ENCODE measurements at regions not wholly inside any gene's neighbourhood (a gene's known extent, or its start where the extent isn't known, plus 50 kb on each side); places are given as distances from the start of the nearest gene placed in this dataset.

GRCh38 chr4:128587382-128587781, 222.1 kb upstream of the JADE1 start:
- TF ChIP-seq EZH2 (IDR thresholded peaks at IDR 0.05; ENCODE audit: borderline replicate concordance, insufficient read depth, low read depth, low read length, poor library complexity, severe bottlenecking) (no peak), CTCF (IDR thresholded peaks at IDR 0.05) (no peak)
- no peak overlapping the region for H3K4me3 ChIP-seq (ENCODE audit: control extremely low read depth in 1 of 5, extremely low read depth in 1 of 5, insufficient read depth in 1 of 5, low read depth in 2 of 5, low read length in 4 of 5)
- no peaks in the 10 kb centered on the region for H3K36me3 ChIP-seq (replicated peaks in 1 of 2; ENCODE audit: control extremely low read depth in 1 of 2, control insufficient read depth in 1 of 2, extremely low read depth in 1 of 2, insufficient read depth in 2 of 2, low read length in 1 of 2)
- no peaks in the 10 kb centered on the region for H3K27me3 ChIP-seq (replicated peaks in 1 of 4; ENCODE audit: control extremely low read depth in 1 of 4, control insufficient read depth in 3 of 4, insufficient read depth in 4 of 4, low read length in 3 of 4)
- CTCF ChIA-PET = no interaction called here
- no peaks in the 10 kb centered on the region for H3K4me1 ChIP-seq (ENCODE audit: control insufficient read depth in 2 of 2, insufficient read depth in 2 of 2, low read length in 2 of 2)
- no peak overlapping the region for H3K4me2 ChIP-seq (replicated peaks; ENCODE audit: low read depth, low read length, poor library complexity, severe bottlenecking)
- POLR2A ChIA-PET = no interaction called here
- Mint-ChIP-seq H3K4me1 (no peaks in the 10 kb centered on the region), H3K4me3 (no peak overlapping the region), H3K27ac (no peak overlapping the region), H3K27me3 (no peaks in the 10 kb centered on the region), H3K9me3 (ENCODE audit: insufficient read depth) (no peaks in the 10 kb centered on the region)
- 96% methylated on average over 3 of the region's 5 CpGs for WGBS (ENCODE audit: insufficient coverage)
- no peak overlapping the region for H2AFZ ChIP-seq (ENCODE audit: insufficient read depth, low read depth, low read length, poor library complexity, severe bottlenecking)
- no peaks in the 10 kb centered on the region for H3K79me2 ChIP-seq (ENCODE audit: control insufficient read depth, insufficient read depth, low read length)
- DNase-seq (no peak), ATAC-seq (ENCODE audit: low read depth) (no peak)
- no peak overlapping the region for H3K27ac ChIP-seq (ENCODE audit: low read length in 2 of 2)
- no peak overlapping the region for H3K9ac ChIP-seq (ENCODE audit: low read length)
- no peaks in the 10 kb centered on the region for H3K9me3 ChIP-seq (ENCODE audit: control extremely low read depth in 1 of 3, control insufficient read depth in 2 of 3, insufficient read depth in 1 of 3, low read length in 2 of 3)
- intact Hi-C loops (cut with micrococcal nuclease) = no loop called here
- no peaks in the 10 kb centered on the region for H4K20me1 ChIP-seq (ENCODE audit: control insufficient read depth, insufficient read depth, low read length, poor library complexity, severe bottlenecking)

GRCh38 chr4:128583753-128584712, 225.5 kb upstream of the JADE1 start:
- H3K4me3 Mint-ChIP-seq = no peak overlapping the region
- ChIA-PET POLR2A (no interaction called here), CTCF (interaction anchor here (0.8 kb wide), 1 partner anchor 9 kb away, joined by 3 read pairs; no protein-coding TSS in a partner anchor)
- Histone ChIP-seq H3K27ac (ENCODE audit: low read length in 2 of 2) (no peak overlapping the region), H2AFZ (ENCODE audit: insufficient read depth, low read depth, low read length, poor library complexity, severe bottlenecking) (no peak overlapping the region), H3K4me3 (ENCODE audit: control extremely low read depth in 1 of 5, extremely low read depth in 1 of 5, insufficient read depth in 1 of 5, low read depth in 2 of 5, low read length in 4 of 5) (no peak overlapping the region), H4K20me1 (ENCODE audit: control insufficient read depth, insufficient read depth, low read length, poor library complexity, severe bottlenecking) (no peaks in the 10 kb centered on the region), H3K27me3 (replicated peaks in 1 of 4; ENCODE audit: control extremely low read depth in 1 of 4, control insufficient read depth in 3 of 4, insufficient read depth in 4 of 4, low read length in 3 of 4) (no peaks in the 10 kb centered on the region), H3K9me3 (ENCODE audit: control extremely low read depth in 1 of 3, control insufficient read depth in 2 of 3, insufficient read depth in 1 of 3, low read length in 2 of 3) (no peaks in the 10 kb centered on the region), H3K4me1 (ENCODE audit: control insufficient read depth in 2 of 2, insufficient read depth in 2 of 2, low read length in 2 of 2) (no peaks in the 10 kb centered on the region), H3K79me2 (ENCODE audit: control insufficient read depth, insufficient read depth, low read length) (no peaks in the 10 kb centered on the region), H3K9ac (ENCODE audit: low read length) (no peak overlapping the region), H3K36me3 (replicated peaks in 1 of 2; ENCODE audit: control extremely low read depth in 1 of 2, control insufficient read depth in 1 of 2, extremely low read depth in 1 of 2, insufficient read depth in 2 of 2, low read length in 1 of 2) (no peaks in the 10 kb centered on the region), H3K4me2 (replicated peaks; ENCODE audit: low read depth, low read length, poor library complexity, severe bottlenecking) (no peak overlapping the region)
- H3K27ac Mint-ChIP-seq = no peak overlapping the region
- TF ChIP-seq EZH2 (IDR thresholded peaks at IDR 0.05; ENCODE audit: borderline replicate concordance, insufficient read depth, low read depth, low read length, poor library complexity, severe bottlenecking) (no peak), CTCF (IDR thresholded peaks at IDR 0.05) (no peak)
- intact Hi-C loops (cut with micrococcal nuclease) = no loop called here
- DNase-seq (no peak), ATAC-seq (ENCODE audit: low read depth) (no peak)
- no peaks in the 10 kb centered on the region for H3K9me3 Mint-ChIP-seq (ENCODE audit: insufficient read depth)
- 93% methylated on average over 4 of the region's 7 CpGs for WGBS (ENCODE audit: insufficient coverage)
- peaks cover 2% of the 10 kb centered on the region for H3K27me3 Mint-ChIP-seq
- H3K4me1 Mint-ChIP-seq = no peaks in the 10 kb centered on the region
